GM04503 (cell line): ENCODE measurements at regions not wholly inside any gene's neighbourhood (a gene's known extent, or its start where the extent isn't known, plus 50 kb on each side); places are given as distances from the start of the nearest gene placed in this dataset.

Source experiments
- DNase-seq: peaks from one replicate; pipeline ENCODE4 v3.0.0-alpha.2; 2012; ENCODE audit warnings: low read depth

GRCh38 chr13:100940658-100941057 lies 266.1 kb upstream of the TMTC4 start:
- no peak for DNase-seq

DNA sequence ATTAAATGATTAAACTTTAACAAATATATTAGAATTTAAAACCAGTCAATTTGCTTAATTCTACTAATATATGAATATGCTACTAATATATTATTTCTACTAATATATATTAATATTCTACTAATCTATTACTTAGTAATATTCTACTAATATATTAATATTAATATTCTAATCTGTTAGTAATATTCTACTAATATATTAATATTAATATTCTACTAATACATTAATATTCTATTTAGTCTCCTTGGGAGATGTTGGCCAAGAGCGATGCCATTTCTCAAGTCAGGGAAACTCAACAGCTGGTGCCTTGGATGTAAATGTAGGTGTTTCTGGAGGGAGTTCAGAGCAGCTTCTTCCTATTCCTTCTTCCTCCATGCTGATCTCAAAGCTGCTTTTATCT lies 259.2 kb upstream of the TMTC4 start:
- no peak for DNase-seq

GRCh38 chr13:100922599-100922998 lies 248.0 kb upstream of the TMTC4 start:
- no peak for DNase-seq

DNA sequence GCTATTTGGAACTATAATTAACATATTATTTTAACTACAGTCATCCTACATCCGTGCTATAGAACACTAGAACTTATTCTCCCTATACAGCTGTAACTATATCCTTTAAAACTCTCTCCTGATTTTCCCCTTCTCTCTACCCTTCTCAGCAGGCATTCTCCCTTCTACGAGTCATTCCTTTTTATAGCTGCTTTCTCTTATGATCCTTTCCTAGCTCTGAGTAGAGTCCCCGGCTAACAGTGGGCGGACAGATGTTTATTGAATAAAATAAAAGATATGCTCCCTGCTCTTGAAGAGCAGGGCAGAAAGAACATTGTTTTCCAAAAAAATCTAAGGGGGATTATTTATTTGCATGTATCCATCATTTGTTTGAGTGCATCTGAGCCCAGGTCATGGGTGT lies 246.5 kb upstream of the TMTC4 start:
- no peak for DNase-seq

GRCh38 chr13:100917011-100917410 lies 242.4 kb upstream of the TMTC4 start:
- DNase-seq = no peak

- no peak for DNase-seq
These were observed 238.5 kb upstream of the TMTC4 start for GRCh38 chr13:100913143-100913542.

DNA sequence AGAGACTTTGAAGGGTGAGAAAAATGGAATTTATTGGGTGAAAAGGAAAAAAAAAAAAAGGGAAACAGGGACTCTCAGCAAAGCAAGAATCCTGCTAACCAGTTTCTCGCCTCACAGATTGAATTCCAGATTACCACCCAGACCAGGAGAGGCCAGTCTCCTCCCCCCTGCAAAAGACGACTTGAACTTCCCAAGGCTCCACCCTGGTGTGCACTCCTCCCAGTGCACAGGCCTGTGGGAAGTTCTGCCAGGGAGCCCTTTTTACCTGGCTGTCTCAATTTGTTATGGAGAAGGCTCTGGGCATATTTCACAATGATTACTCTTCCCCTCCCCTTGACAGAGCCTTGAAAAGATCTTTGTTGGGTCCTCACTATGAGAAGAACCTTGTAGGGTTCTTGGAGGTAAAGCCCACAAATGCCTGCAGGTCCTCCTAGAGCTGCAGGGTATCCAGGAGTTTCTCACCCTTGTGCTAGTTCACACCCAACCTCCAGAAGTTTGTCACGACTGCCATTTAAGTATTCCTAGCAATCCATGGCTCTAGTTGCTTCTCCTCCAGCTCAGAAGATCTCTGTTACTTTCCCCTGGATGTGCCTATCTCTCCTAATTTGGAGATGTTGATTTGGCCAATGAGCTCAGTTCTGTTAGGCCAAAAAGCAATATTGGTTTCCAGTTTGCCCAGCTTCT lies 229.8 kb upstream of the TMTC4 start:
- no peak for DNase-seq

DNA sequence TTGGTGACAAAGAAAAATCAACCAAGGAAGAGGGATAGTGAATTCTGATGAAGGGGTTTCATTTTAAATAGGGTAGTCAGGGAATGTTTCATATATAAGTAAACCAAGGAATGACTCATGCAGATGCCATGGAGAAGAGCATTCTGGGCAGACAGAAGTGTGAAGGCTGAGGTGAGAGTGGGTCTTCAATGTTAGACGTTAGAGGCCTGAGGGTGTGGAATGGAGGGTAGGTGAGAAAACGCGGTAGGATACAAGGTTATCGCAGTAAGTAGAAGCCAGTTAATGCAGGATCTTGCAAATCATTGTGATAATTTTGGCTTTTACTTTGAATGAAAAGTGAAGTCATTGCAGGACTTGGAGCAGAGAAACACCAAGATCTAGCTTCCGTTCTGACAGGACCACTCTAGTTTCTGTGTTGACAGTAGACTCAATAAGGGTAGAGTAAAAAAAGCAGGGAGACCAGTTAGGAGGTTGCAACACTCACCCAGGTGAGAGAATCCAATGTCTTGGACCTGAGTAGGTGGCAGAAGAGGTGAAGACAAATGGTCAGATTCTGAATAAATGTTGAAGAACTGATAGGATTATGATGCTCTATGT lies 225.2 kb upstream of the TMTC4 start:
- no peak for DNase-seq

- no peak for DNase-seq
These were observed 223.8 kb upstream of the TMTC4 start for GRCh38 chr13:100898431-100898830.

DNA sequence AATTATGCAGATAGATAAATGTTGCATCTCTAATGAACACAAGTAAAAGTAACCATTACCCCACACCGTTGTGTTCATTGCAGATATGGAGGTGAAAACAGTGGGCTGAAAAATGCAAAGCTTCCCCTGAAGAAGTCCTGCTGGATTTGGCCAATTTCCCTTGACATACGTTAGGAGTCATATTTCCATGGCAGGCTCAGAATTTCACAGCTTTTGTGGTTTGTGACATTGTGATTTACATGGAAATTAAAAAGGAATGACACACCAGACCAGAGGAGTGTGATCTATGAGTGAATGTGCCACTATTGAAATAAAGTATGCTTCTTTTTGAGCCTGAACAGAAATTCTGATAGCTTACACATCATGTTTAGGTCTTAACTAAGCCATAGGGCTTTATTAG lies 221.1 kb upstream of the TMTC4 start:
- DNase-seq = no peak

DNA sequence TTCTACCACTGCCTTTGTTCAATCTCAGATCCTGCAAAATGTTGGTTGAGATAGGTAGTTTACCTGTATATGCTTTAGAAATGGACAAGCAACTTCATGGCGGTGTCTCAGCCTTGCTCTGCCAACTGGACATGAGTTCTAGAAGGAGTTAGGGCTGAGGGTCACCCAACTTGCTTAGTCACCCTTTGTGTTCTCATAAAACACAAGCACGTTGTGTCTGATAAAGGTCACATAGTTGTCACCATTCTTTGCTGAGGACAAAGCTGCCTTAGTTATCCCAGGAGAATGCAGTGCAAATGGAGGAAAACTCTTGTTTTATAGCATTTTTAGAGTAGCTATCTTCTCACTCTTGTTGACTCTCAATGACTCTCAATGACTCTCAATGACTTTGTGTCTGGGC lies 218.4 kb upstream of the TMTC4 start:
- DNase-seq = no peak

DNA sequence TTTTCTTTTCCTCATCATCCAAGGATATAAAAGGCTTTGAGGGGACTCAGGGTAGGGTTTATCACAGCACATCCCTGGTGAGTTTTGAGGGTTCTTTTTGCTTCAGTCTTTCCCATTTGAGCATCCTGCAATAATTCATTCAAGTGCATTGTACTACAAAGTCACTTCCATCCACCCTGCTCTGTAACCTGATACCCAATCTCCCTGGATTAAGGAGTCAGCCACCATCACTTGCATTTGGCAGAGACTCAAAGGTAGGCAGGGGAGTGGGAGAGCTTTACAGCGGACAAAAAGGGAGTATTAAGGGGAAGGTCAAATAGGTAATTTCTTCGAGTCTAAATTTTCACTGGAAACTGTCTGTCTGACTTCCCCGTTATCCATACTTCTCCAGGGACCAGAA lies 216.1 kb upstream of the TMTC4 start:
- DNase-seq = no peak

- DNase-seq = peak; percentile 61
These were observed 213.1 kb upstream of the TMTC4 start for GRCh38 chr13:100887729-100888151.

DNA sequence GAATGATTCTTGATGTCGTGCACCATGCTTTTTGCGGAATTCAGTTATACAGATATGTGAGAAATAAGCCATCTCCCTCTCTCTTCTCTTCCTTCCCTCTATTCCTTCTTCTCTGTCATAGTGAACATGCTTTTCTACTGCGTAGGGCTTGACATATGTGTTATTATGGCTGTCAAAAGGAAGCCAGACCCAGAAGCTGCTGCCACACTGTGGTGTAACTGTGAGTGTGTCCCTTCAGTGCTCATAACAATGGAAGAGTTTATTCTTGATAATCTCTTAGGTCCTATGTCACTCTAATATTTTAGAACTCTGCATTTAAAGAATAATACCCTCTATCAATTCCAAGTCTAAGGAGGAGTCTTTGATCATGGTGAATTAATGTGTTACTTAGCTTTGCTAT lies 208.9 kb upstream of the TMTC4 start:
- no peak for DNase-seq

- no peak for DNase-seq
These were observed 206.8 kb upstream of the TMTC4 start for GRCh38 chr13:100881291-100881864.

DNA sequence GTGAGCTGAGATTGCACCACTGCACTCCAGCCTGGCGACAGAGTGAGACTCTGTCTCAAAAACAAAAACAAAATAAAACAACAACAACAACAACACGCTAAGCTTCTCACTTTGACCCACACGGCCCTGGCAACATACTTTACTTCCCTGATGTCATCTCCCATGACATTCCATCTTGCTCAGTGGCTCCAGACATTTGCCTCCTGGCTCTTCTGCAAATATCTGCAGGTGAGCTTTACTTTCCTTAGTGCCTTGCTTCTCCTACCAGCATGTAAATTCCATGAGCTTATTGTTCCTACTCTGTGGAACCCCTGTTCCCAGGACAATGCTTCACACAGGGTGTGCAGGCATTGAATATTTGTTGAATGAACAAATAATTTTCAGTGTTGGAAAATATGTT lies 205.6 kb upstream of the TMTC4 start:
- no peak for DNase-seq

GRCh38 chr13:100879255-100879654 lies 204.7 kb upstream of the TMTC4 start:
- no peak for DNase-seq

DNA sequence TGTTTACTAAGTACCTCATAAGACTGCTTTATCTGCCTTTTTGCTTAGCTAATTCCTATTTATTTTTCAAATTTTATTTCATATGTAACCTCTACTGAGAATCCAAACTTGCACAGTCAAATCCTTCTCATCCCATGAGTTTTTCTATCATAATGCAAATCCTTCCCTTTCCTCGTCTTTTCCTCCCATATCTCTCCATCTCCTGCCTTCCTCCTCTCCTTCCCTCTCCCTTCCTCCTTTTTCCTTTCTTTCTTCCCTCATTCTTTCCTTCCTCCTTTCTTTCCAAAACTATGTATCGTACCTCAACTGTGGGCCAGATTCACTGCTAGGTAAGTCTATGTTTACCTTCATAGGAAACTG lies 201.4 kb upstream of the TMTC4 start:
- no peak for DNase-seq

DNA sequence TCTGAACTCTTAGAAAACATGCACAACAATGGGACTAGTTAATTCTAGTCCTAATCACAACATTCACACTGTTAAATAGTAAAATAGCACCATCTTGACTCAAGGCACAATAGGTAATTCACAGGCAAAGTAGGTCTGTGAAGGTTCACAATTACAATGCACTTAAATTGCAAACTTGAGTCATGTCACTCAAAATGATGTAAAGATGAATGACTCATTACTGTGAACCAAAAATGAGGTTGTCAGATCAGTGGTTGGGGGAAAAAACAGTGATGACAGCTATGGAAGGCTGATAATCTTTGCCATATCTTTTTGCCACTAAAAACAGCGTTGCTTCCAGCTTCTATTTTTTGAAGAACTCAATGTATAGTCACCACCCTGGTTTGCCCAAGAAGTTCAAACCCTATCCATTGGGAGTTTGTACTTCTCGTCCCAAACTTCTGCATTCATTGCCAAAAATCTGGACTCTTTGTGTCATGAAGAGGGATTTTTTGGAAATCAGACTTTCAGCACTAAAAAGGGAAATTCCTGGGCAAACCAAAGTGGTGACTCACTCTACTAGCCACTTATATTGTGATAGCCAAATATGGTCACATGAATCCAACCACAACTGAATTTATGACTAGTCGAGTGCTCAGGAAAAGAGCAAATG lies 200.9 kb upstream of the TMTC4 start:
- DNase-seq = peak; percentile 69

GRCh38 chr13:100872761-100873160 lies 198.2 kb upstream of the TMTC4 start:
- DNase-seq = no peak

DNA sequence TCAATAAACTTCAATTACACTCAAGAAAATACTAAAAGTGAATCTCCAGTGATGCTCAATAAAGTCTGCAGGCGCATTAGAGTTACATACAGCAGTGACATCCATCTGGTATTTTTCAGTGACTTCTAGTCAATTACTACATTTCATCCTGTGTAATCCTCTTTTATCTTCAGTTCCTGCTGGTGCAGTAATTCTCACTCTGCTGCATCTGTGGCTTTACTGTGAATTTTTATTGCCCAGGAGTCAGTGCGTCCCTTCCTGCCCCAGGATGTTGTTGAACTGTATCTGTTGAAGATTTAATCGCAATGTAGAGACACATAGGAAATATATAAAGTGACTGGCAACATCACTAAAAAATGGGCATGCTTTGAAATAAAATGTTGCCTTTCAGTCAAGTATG lies 196.3 kb upstream of the TMTC4 start:
- no peak for DNase-seq

DNA sequence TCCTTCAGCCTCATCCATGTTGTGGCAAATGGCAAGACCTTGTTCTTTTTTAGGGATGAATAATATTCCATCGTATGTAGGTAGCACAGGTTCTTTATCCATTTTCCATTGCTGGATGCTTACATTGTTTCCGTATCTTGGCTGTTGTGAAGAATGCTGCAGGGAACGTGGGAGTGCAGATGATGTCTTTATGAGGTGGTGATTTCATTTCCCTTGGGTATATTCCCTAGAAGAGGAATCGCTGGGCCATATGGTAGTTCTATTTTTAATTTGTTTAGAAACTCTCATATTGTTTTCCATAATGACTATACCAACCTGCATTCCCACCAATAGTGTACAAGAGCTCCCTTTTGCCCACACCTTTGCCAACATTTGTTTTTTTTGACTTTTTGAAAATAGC lies 186.3 kb upstream of the TMTC4 start:
- no peak for DNase-seq

DNA sequence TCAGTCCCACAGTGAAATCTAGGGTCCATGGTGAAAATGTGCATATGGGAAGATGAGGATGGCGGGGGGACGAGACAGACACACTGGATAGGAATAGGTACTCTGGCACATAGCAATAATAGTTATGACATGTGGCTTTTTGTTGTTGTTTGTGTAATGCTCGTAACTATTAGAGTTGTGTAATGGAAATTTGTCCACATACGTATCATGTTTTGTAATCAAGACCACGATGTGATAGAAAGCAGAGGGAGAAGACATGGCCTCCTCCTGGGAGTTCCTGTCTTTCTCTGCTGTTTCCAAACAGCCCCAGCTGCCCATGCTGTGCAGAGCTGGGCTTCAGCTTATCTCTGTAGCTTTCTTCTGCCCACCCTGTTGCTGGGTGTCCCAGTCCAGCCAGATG lies 185.3 kb upstream of the TMTC4 start:
- DNase-seq = no peak
